ENCODE measurements at regions not wholly inside any gene's neighbourhood (a gene's known extent, or its start where the extent isn't known, plus 50 kb on each side); places are given as distances from the start of the nearest gene placed in this dataset.

GRCh38 chr9:31023847-31024246 is 1360.6 kb upstream of the ACO1 start:
- no peaks in the 10 kb centered on the region for H3K4me1 ChIP-seq (replicated peaks)
- intact Hi-C loops (cut with DNase I) = no loop called here
- 34% methylated on average over 3 of the region's 3 CpGs for WGBS
- no peak overlapping the region for H3K4me3 ChIP-seq
- H3K27ac ChIP-seq = no peak overlapping the region
- peaks cover 2% of the 10 kb centered on the region for H3K27me3 ChIP-seq (replicated peaks; ENCODE audit: insufficient read depth)
- no peak for TF ChIP-seq POLR2A (IDR thresholded peaks at IDR 0.05)
- TF ChIP-seq POLR2AphosphoS5 (IDR thresholded peaks at IDR 0.05) = no peak
- TF ChIP-seq CTCF (IDR thresholded peaks at IDR 0.05) = no peak
- no peak for DNase-seq (ENCODE audit: low spot score)
- H3K36me3 ChIP-seq = no peaks in the 10 kb centered on the region
- no peaks in the 10 kb centered on the region for H3K9me3 ChIP-seq

- Histone ChIP-seq H3K36me3 (no peaks in the 10 kb centered on the region), H3K4me3 (no peak overlapping the region), H3K27ac (no peak overlapping the region), H3K27me3 (replicated peaks; ENCODE audit: insufficient read depth) (peaks cover 2% of the 10 kb centered on the region), H3K9me3 (no peaks in the 10 kb centered on the region), H3K4me1 (replicated peaks) (no peaks in the 10 kb centered on the region)
- 47% methylated on average over 1 of the region's 1 CpG for WGBS
- TF ChIP-seq POLR2A (IDR thresholded peaks at IDR 0.05) = no peak
- TF ChIP-seq POLR2AphosphoS5 (IDR thresholded peaks at IDR 0.05) = no peak
- no peak for TF ChIP-seq CTCF (IDR thresholded peaks at IDR 0.05)
- intact Hi-C loops (cut with DNase I) = no loop called here
- no peak for DNase-seq (ENCODE audit: low spot score)
These were observed 1356.8 kb upstream of the ACO1 start for GRCh38 chr9:31027678-31028077.

- TF ChIP-seq CTCF (IDR thresholded peaks at IDR 0.05) (no peak), POLR2A (IDR thresholded peaks at IDR 0.05) (no peak), POLR2AphosphoS5 (IDR thresholded peaks at IDR 0.05) (no peak)
- H3K4me3 ChIP-seq = no peak overlapping the region
- H3K27ac ChIP-seq = no peak overlapping the region
- H3K4me1 ChIP-seq (replicated peaks) = no peaks in the 10 kb centered on the region
- no peaks in the 10 kb centered on the region for H3K9me3 ChIP-seq
- 96% methylated on average over 8 of the region's 8 CpGs for WGBS
- peaks cover 2% of the 10 kb centered on the region for H3K27me3 ChIP-seq (replicated peaks; ENCODE audit: insufficient read depth)
- intact Hi-C loops (cut with DNase I) = no loop called here
- no peaks in the 10 kb centered on the region for H3K36me3 ChIP-seq
- DNase-seq (ENCODE audit: low spot score) = no peak
These were observed 1356.3 kb upstream of the ACO1 start for GRCh38 chr9:31028137-31028536.

- Histone ChIP-seq H3K27me3 (replicated peaks; ENCODE audit: insufficient read depth) (no peaks in the 10 kb centered on the region), H3K36me3 (no peaks in the 10 kb centered on the region), H3K27ac (no peak overlapping the region), H3K4me3 (no peak overlapping the region), H3K9me3 (no peaks in the 10 kb centered on the region), H3K4me1 (replicated peaks) (no peaks in the 10 kb centered on the region)
- WGBS = 3% methylated on average over 6 of the region's 6 CpGs
- TF ChIP-seq POLR2AphosphoS5 (IDR thresholded peaks at IDR 0.05) (no peak), CTCF (IDR thresholded peaks at IDR 0.05) (no peak), POLR2A (IDR thresholded peaks at IDR 0.05) (no peak)
- DNase-seq (ENCODE audit: low spot score) = no peak
- intact Hi-C loops (cut with DNase I) = no loop called here
These were observed 1353.7 kb upstream of the ACO1 start for GRCh38 chr9:31030741-31031202.

- no peaks in the 10 kb centered on the region for H3K4me1 ChIP-seq (replicated peaks)
- intact Hi-C loops (cut with DNase I) = no loop called here
- TF ChIP-seq POLR2A (IDR thresholded peaks at IDR 0.05) (no peak), POLR2AphosphoS5 (IDR thresholded peaks at IDR 0.05) (no peak), CTCF (IDR thresholded peaks at IDR 0.05) (no peak)
- 84% methylated on average over 3 of the region's 3 CpGs for WGBS
- no peaks in the 10 kb centered on the region for H3K9me3 ChIP-seq
- no peaks in the 10 kb centered on the region for H3K36me3 ChIP-seq
- no peak overlapping the region for H3K4me3 ChIP-seq
- H3K27me3 ChIP-seq (replicated peaks; ENCODE audit: insufficient read depth) = no peaks in the 10 kb centered on the region
- DNase-seq (ENCODE audit: low spot score) = no peak
- no peak overlapping the region for H3K27ac ChIP-seq
These were observed 1352.2 kb upstream of the ACO1 start for GRCh38 chr9:31032206-31032605.

Measured in prostate gland (tissue), 2 donors.